ENCODE measurements at regions not wholly inside any gene's neighbourhood (a gene's known extent, or its start where the extent isn't known, plus 50 kb on each side); places are given as distances from the start of the nearest gene placed in this dataset.

GRCh38 chr2:2519381-2519780, 188.3 kb upstream of the MYT1L start:
- no peak for DNase-seq
- TF ChIP-seq CTCF (IDR thresholded peaks at IDR 0.05) (no peak), POLR2A (IDR thresholded peaks at IDR 0.05) (no peak)
- ATAC-seq, result no peak
- H3K36me3 ChIP-seq, result no peaks in the 10 kb centered on the region
- no CpG with 5 or more reads among the region's 1 CpG for whole genome bisulfite sequencing (ENCODE audit: insufficient coverage, low coverage, low lambda C conversion rate, missing lambda C conversion rate)
- intact Hi-C loops (cut with DNase I), result no loop called here
- no peaks in the 10 kb centered on the region for H3K9me3 ChIP-seq
- no peaks in the 10 kb centered on the region for H3K27me3 ChIP-seq
- H3K4me3 ChIP-seq, result no peak overlapping the region
- no peaks in the 10 kb centered on the region for H3K4me1 ChIP-seq
- no peak overlapping the region for H3K27ac ChIP-seq

GRCh38 chr2:2517399-2517798, 186.3 kb upstream of the MYT1L start:
- 38% methylated on average over 1 of the region's 2 CpGs for WGBS (ENCODE audit: insufficient coverage, low coverage, low lambda C conversion rate, missing lambda C conversion rate)
- ATAC-seq, result no peak

GRCh38 chr2:2516386-2516785, 185.3 kb upstream of the MYT1L start:
- no peak for TF ChIP-seq CTCF (IDR thresholded peaks at IDR 0.05)
- TF ChIP-seq POLR2A (IDR thresholded peaks at IDR 0.05), result no peak
- Histone ChIP-seq H3K27me3 (no peaks in the 10 kb centered on the region), H3K9me3 (no peaks in the 10 kb centered on the region), H3K4me1 (no peaks in the 10 kb centered on the region), H3K36me3 (no peaks in the 10 kb centered on the region), H3K27ac (no peak overlapping the region), H3K4me3 (no peak overlapping the region)
- intact Hi-C loops (cut with DNase I), result no loop called here
- no peak for ATAC-seq
- WGBS (ENCODE audit: insufficient coverage, low coverage, low lambda C conversion rate, missing lambda C conversion rate), result 66% methylated on average over 4 of the region's 14 CpGs
- DNase-seq, result no peak

More at GRCh38 chr2:2517399-2517798, 186.3 kb upstream of the MYT1L start:
- Histone ChIP-seq H3K4me3 (no peak overlapping the region), H3K27ac (no peak overlapping the region), H3K36me3 (no peaks in the 10 kb centered on the region), H3K27me3 (no peaks in the 10 kb centered on the region), H3K4me1 (no peaks in the 10 kb centered on the region), H3K9me3 (no peaks in the 10 kb centered on the region)
- no peak for TF ChIP-seq CTCF (IDR thresholded peaks at IDR 0.05)
- no peak for TF ChIP-seq POLR2A (IDR thresholded peaks at IDR 0.05)
- DNase-seq, result no peak
- intact Hi-C loops (cut with DNase I), result no loop called here

GRCh38 chr2:2512931-2513330, 181.9 kb upstream of the MYT1L start:
- Histone ChIP-seq H3K9me3 (no peaks in the 10 kb centered on the region), H3K27me3 (no peaks in the 10 kb centered on the region), H3K27ac (no peak overlapping the region), H3K4me3 (no peak overlapping the region), H3K4me1 (no peaks in the 10 kb centered on the region), H3K36me3 (no peaks in the 10 kb centered on the region)
- WGBS (ENCODE audit: insufficient coverage, low coverage, low lambda C conversion rate, missing lambda C conversion rate), result 43% methylated on average over 9 of the region's 10 CpGs
- no peak for DNase-seq
- intact Hi-C loops (cut with DNase I), result no loop called here
- TF ChIP-seq CTCF (IDR thresholded peaks at IDR 0.05) (no peak), POLR2A (IDR thresholded peaks at IDR 0.05) (no peak)
- no peak for ATAC-seq

- H3K4me3 ChIP-seq, result no peak overlapping the region
- ATAC-seq (no peak), DNase-seq (no peak)
- no peaks in the 10 kb centered on the region for H3K27me3 ChIP-seq
- 66% methylated on average over 4 of the region's 20 CpGs for WGBS (ENCODE audit: insufficient coverage, low coverage, low lambda C conversion rate, missing lambda C conversion rate)
- no peaks in the 10 kb centered on the region for H3K9me3 ChIP-seq
- no peaks in the 10 kb centered on the region for H3K4me1 ChIP-seq
- intact Hi-C loops (cut with DNase I), result no loop called here
- H3K27ac ChIP-seq, result no peak overlapping the region
- TF ChIP-seq POLR2A (IDR thresholded peaks at IDR 0.05) (no peak), CTCF (IDR thresholded peaks at IDR 0.05) (no peak)
- no peaks in the 10 kb centered on the region for H3K36me3 ChIP-seq
These were observed 176.4 kb upstream of the MYT1L start for GRCh38 chr2:2507417-2507997.

Measured in right lobe of liver (tissue), 6 donors.